ENCODE measurements at regions not wholly inside any gene's neighbourhood (a gene's known extent, or its start where the extent isn't known, plus 50 kb on each side); places are given as distances from the start of the nearest gene placed in this dataset.
A peak's percentile ranks its signal among the peaks of the same experiment; 100 is the strongest.

GRCh38 chr14:85464135-85464895 lies 65.6 kb upstream of the FLRT2 start:
- Mint-ChIP-seq H3K4me3 (no peak overlapping the region), H3K27me3 (ENCODE audit: low read depth) (no peaks in the 10 kb centered on the region), H3K4me1 (peaks cover 4% of the 10 kb centered on the region), H3K36me3 (ENCODE audit: low read depth) (no peaks in the 10 kb centered on the region), H3K27ac (ENCODE audit: unreplicated experiment) (no peak overlapping the region), H3K9me3 (peaks cover 18% of the 10 kb centered on the region)
- no peak for TF ChIP-seq CTCF (conservative IDR thresholded peaks at IDR 0.05)
- no peak for DNase-seq (ENCODE audit: low read depth, low spot score)

- TF ChIP-seq CTCF (conservative IDR thresholded peaks at IDR 0.05) = no peak
- Mint-ChIP-seq H3K27ac (ENCODE audit: unreplicated experiment) (no peak overlapping the region), H3K4me1 (peaks cover 7% of the 10 kb centered on the region), H3K27me3 (ENCODE audit: low read depth) (no peaks in the 10 kb centered on the region), H3K36me3 (ENCODE audit: low read depth) (no peaks in the 10 kb centered on the region), H3K4me3 (no peak overlapping the region), H3K9me3 (peaks cover 18% of the 10 kb centered on the region)
- DNase-seq (ENCODE audit: low read depth, low spot score) = no peak
Observed at GRCh38 chr14:85466678-85467077, 63.3 kb upstream of the FLRT2 start.

GRCh38 chr14:85468816-85469215 lies 61.1 kb upstream of the FLRT2 start:
- peaks cover 12% of the 10 kb centered on the region for H3K9me3 Mint-ChIP-seq
- TF ChIP-seq CTCF (conservative IDR thresholded peaks at IDR 0.05) = no peak
- H3K4me3 Mint-ChIP-seq = no peak overlapping the region

GRCh38 chr14:85471156-85471555 lies 58.8 kb upstream of the FLRT2 start:
- peaks cover 7% of the 10 kb centered on the region for H3K4me1 Mint-ChIP-seq

More at GRCh38 chr14:85468816-85469215, 61.1 kb upstream of the FLRT2 start:
- Mint-ChIP-seq H3K4me1 (peaks cover 11% of the 10 kb centered on the region), H3K36me3 (ENCODE audit: low read depth) (no peaks in the 10 kb centered on the region), H3K27ac (ENCODE audit: unreplicated experiment) (no peak overlapping the region), H3K27me3 (ENCODE audit: low read depth) (no peaks in the 10 kb centered on the region)
- DNase-seq (ENCODE audit: low read depth, low spot score) = no peak

GRCh38 chr14:85471744-85472143 lies 58.2 kb upstream of the FLRT2 start:
- H3K4me1 Mint-ChIP-seq = peaks cover 7% of the 10 kb centered on the region
- no peaks in the 10 kb centered on the region for H3K27me3 Mint-ChIP-seq (ENCODE audit: low read depth)
- no peaks in the 10 kb centered on the region for H3K36me3 Mint-ChIP-seq (ENCODE audit: low read depth)
- peak; percentile 2 for DNase-seq (ENCODE audit: low read depth, low spot score)
- H3K4me3 Mint-ChIP-seq = no peak overlapping the region
- TF ChIP-seq CTCF (conservative IDR thresholded peaks at IDR 0.05) = no peak
- peaks cover 2% of the 10 kb centered on the region for H3K9me3 Mint-ChIP-seq
- peak overlapping the region; percentile 90 for H3K27ac Mint-ChIP-seq (ENCODE audit: unreplicated experiment)

More at GRCh38 chr14:85471156-85471555, 58.8 kb upstream of the FLRT2 start:
- DNase-seq (ENCODE audit: low read depth, low spot score) = no peak
- peaks cover 3% of the 10 kb centered on the region for H3K9me3 Mint-ChIP-seq
- H3K27ac Mint-ChIP-seq (ENCODE audit: unreplicated experiment) = no peak overlapping the region
- no peaks in the 10 kb centered on the region for H3K36me3 Mint-ChIP-seq (ENCODE audit: low read depth)
- H3K4me3 Mint-ChIP-seq = no peak overlapping the region
- no peak for TF ChIP-seq CTCF (conservative IDR thresholded peaks at IDR 0.05)
- H3K27me3 Mint-ChIP-seq (ENCODE audit: low read depth) = no peaks in the 10 kb centered on the region
